Common myeloid progenitor, CD34-positive (primary cell): ENCODE measurements at regions not wholly inside any gene's neighbourhood (a gene's known extent, or its start where the extent isn't known, plus 50 kb on each side); places are given as distances from the start of the nearest gene placed in this dataset.

Experiments used
- CTCF ChIA-PET: fragments of 350-600 bp; sonication (Branson Sonifier 250); formaldehyde crosslinking; loops from one replicate; lab custom pipeline; 2021; ENCODE audit warnings: antibody characterized with exemption; lab: Charles Lee
- POLR2A ChIA-PET: fragments of 350-600 bp; sonication (Branson Sonifier 250); formaldehyde crosslinking; loops from one replicate; lab custom pipeline; 2021; ENCODE audit warnings: antibody characterized with exemption; lab: Charles Lee
- DNase-seq, 3 donors: peaks; one replicate each; pipeline versions ENCODE4 v3.0.0 to v3.0.0-alpha.2; 2013
- H3K27ac ChIP-seq, 2 experiments: 1 replicate in 1 of 2; 2 replicates in 1 of 2; pipeline ENCODE4 v1.7.0; 2013; ENCODE audit warnings: inconsistent platforms in 2 of 2, low read length in 2 of 2, mild to moderate bottlenecking in 2 of 2, low read depth in 1 of 2, moderate library complexity in 1 of 2; ENCODE audit not compliant: severe bottlenecking in 2 of 2, insufficient read depth in 1 of 2, poor library complexity in 1 of 2
- H3K27me3 ChIP-seq, 5 experiments: replicated peaks in 2 of 5; 1 replicate in 3 of 5; 2 replicates in 2 of 5; pipeline versions ENCODE4 v1.6.1 to v1.7.0; 2013; ENCODE audit warnings: low read length in 4 of 5, mild to moderate bottlenecking in 2 of 5, moderate library complexity in 2 of 5, inconsistent platforms in 1 of 5; ENCODE audit not compliant: insufficient read depth in 5 of 5, control insufficient read depth in 4 of 5
- H3K36me3 ChIP-seq, 4 experiments: 1 replicate in 2 of 4; 2 replicates in 2 of 4; pipeline versions ENCODE4 v1.6.1 to v1.7.0; 2013; ENCODE audit warnings: low read length in 3 of 4, control low read depth in 1 of 4, mild to moderate bottlenecking in 1 of 4; ENCODE audit not compliant: control insufficient read depth in 4 of 4, insufficient read depth in 4 of 4
- H3K4me1 ChIP-seq, 4 experiments: 1 replicate in 3 of 4; 2 replicates in 1 of 4; pipeline versions ENCODE4 v1.6.1 to v1.7.1; 2013; ENCODE audit warnings: low read length in 3 of 4, mild to moderate bottlenecking in 3 of 4, control low read depth in 1 of 4, inconsistent platforms in 1 of 4, moderate library complexity in 1 of 4; ENCODE audit not compliant: control insufficient read depth in 4 of 4, insufficient read depth in 4 of 4; ENCODE audit errors: control extremely low read depth in 1 of 4
- H3K4me3 ChIP-seq, 7 experiments: 1 replicate in 4 of 7; 2 replicates in 3 of 7; pipeline versions ENCODE4 v1.5.1 to v1.7.0; 2013; ENCODE audit warnings: mild to moderate bottlenecking in 7 of 7, low read length in 6 of 7, moderate library complexity in 6 of 7, inconsistent platforms in 2 of 7, low read depth in 2 of 7, control low read depth in 1 of 7; ENCODE audit not compliant: insufficient read depth in 4 of 7, control insufficient read depth in 1 of 7; ENCODE audit errors: extremely low read depth in 1 of 7
- H3K9me3 ChIP-seq, 5 experiments: 1 replicate in 4 of 5; 2 replicates in 1 of 5; pipeline versions ENCODE4 v1.6.1 to v1.7.1; 2013; ENCODE audit warnings: low read length in 4 of 5, mild to moderate bottlenecking in 2 of 5, inconsistent platforms in 1 of 5, low read depth in 1 of 5, moderate library complexity in 1 of 5; ENCODE audit not compliant: control insufficient read depth in 4 of 5, insufficient read depth in 2 of 5; ENCODE audit errors: control extremely low read depth in 1 of 5
- WGBS: methylation state at CpG from one replicate; pipeline ENCODE4 v1.1.5; 2013; ENCODE audit not compliant: insufficient coverage; 5-methylcytosine and 5-hydroxymethylcytosine counted together

DNA sequence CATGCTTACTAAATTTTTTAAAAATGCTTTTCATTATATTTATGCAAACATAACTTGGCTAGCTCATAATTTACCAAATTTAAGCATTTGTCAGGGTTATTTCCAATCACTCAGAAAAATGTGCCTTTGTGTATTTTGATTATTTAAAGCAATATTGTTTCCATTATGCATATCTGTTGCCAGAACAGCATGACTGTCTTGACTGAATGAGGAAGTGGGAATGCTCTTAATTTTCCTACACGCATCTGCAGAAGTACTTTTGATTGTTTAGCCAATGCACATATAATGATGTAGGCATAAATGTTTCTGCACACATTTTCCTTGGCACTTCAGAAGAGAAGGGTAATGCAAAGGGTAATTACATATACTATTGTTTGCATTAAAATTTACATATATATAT, 92.5 kb upstream of the ADGRL2 start:
- no peak overlapping the region for H3K27ac ChIP-seq
- ChIA-PET POLR2A (no interaction called here), CTCF (no interaction called here)
- no peak for DNase-seq
- H3K4me1 ChIP-seq: no peaks in the 10 kb centered on the region
- H3K36me3 ChIP-seq: no peaks in the 10 kb centered on the region
- H3K4me3 ChIP-seq: no peak overlapping the region
- H3K9me3 ChIP-seq: no peaks in the 10 kb centered on the region
- no CpG with 5 or more reads among the region's 1 CpG for WGBS
- H3K27me3 ChIP-seq: no peaks in the 10 kb centered on the region

DNA sequence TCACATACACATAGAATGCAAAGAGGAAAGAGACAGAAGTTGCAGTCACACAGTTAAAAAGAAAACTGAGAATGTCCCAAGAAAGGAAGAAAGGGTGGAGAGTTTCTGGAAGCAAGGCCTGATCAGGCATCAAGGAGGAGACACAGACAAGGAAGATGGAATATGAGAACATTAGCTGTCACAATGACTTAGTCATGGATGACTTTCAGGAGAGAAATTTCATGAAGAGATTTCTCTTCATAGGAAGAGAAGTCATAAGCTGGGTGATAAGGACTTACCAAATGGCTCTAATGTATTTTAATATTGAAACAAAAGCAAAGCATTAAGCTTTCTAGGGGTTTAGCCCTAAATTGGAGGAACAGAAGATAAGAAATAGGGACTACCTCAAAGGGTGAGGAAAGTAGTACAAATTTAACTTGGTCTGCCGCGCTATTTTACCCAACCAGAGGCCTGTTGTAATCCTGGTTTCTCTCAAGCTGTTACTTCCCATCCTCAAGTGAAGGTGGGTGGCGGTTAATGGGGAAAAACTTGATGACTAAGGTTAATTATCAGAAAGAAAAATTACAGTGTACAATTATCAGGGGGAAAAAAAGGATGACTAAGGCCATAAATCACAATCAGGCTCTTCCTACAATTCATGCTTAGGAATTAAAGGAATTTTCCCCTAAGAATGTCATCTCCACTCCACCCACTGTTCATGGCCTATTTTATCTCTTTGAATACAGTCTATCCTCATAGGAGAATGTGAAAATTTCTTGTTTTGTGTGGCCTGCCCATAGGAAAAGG, 93.9 kb upstream of the ADGRL2 start:
- Histone ChIP-seq H3K4me3 (no peak overlapping the region), H3K4me1 (no peaks in the 10 kb centered on the region), H3K27me3 (no peaks in the 10 kb centered on the region), H3K36me3 (no peaks in the 10 kb centered on the region), H3K9me3 (no peaks in the 10 kb centered on the region), H3K27ac (no peak overlapping the region)
- ChIA-PET CTCF (interaction anchor here (1.6 kb wide), 1 partner anchor 9 kb away, joined by 4 read pairs; no protein-coding TSS in a partner anchor), POLR2A (interaction anchor here (0.5 kb wide), 1 partner anchor 11 kb away, joined by 3 read pairs; no protein-coding TSS in a partner anchor)
- WGBS: no CpG with 5 or more reads among the region's 3 CpGs
- no peak for DNase-seq

DNA sequence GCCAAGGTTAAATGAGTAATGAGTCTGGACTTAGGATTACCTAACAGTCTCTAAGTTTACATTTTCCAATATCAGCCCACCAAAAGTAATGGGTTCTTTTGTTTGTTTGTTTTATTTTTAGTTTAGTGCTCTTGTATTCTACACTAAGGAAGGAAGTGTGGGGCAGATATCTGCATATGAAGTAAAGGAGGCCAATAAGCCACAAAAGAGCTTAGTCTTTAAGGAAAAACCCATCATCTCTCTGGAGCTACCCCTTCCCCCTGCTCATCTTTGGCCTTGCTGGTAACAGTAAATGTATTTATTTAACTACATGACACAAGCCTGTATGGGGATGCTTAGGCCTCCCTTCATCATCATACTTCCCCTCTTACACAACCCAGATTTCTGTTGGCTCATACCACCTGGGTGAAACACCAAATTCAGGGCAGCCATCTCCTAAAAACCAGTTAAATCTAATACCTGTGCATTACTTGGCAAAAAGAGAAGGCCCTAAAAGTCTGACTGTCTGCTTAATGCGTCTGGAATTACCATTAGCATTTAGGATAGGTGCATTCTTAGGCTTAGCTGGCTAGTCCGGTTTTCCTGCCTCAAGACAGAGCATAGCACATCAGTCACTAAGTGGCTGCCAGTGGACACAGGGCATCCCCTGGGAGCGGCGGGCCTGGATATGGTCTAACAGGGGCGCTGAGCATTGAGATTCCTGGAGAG, 96.8 kb upstream of the ADGRL2 start:
- DNase-seq: no peak
- CTCF ChIA-PET: interaction anchor here (1.0 kb wide), 1 partner anchor 12 kb away, joined by 3 read pairs; no protein-coding TSS in a partner anchor
- no peak overlapping the region for H3K27ac ChIP-seq
- 100% methylated on average over 3 of the region's 5 CpGs for WGBS
- H3K36me3 ChIP-seq: no peaks in the 10 kb centered on the region
- H3K9me3 ChIP-seq: no peaks in the 10 kb centered on the region
- no peak overlapping the region for H3K4me3 ChIP-seq
- POLR2A ChIA-PET: no interaction called here
- no peaks in the 10 kb centered on the region for H3K4me1 ChIP-seq
- no peaks in the 10 kb centered on the region for H3K27me3 ChIP-seq

GRCh38 chr1:81703391-81703755, 97.4 kb upstream of the ADGRL2 start:
- no peak for DNase-seq
- WGBS: 100% methylated on average over 1 of the region's 3 CpGs
- Histone ChIP-seq H3K27me3 (no peaks in the 10 kb centered on the region), H3K27ac (no peak overlapping the region), H3K36me3 (no peaks in the 10 kb centered on the region), H3K4me1 (no peaks in the 10 kb centered on the region), H3K9me3 (no peaks in the 10 kb centered on the region), H3K4me3 (no peak overlapping the region)
- CTCF ChIA-PET: interaction anchor here (1.0 kb wide), 1 partner anchor 13 kb away, joined by 3 read pairs; no protein-coding TSS in a partner anchor
- POLR2A ChIA-PET: no interaction called here

GRCh38 chr1:81702903-81703302, 97.8 kb upstream of the ADGRL2 start:
- no peak for DNase-seq
- CTCF ChIA-PET: no interaction called here
- Histone ChIP-seq H3K27me3 (no peaks in the 10 kb centered on the region), H3K9me3 (no peaks in the 10 kb centered on the region), H3K4me1 (no peaks in the 10 kb centered on the region), H3K27ac (no peak overlapping the region), H3K36me3 (no peaks in the 10 kb centered on the region), H3K4me3 (no peak overlapping the region)
- POLR2A ChIA-PET: no interaction called here
- WGBS: 97% methylated on average over 4 of the region's 4 CpGs

GRCh38 chr1:81702079-81702715, 98.5 kb upstream of the ADGRL2 start:
- DNase-seq: no peak
- 100% methylated on average over 1 of the region's 2 CpGs for WGBS
- CTCF ChIA-PET: no interaction called here

More at GRCh38 chr1:81702079-81702715, 98.5 kb upstream of the ADGRL2 start:
- H3K9me3 ChIP-seq: no peaks in the 10 kb centered on the region
- no peak overlapping the region for H3K27ac ChIP-seq
- no peaks in the 10 kb centered on the region for H3K36me3 ChIP-seq
- POLR2A ChIA-PET: no interaction called here
- no peak overlapping the region for H3K4me3 ChIP-seq
- H3K4me1 ChIP-seq: no peaks in the 10 kb centered on the region
- no peaks in the 10 kb centered on the region for H3K27me3 ChIP-seq
